CD14-positive monocyte (primary cell): ENCODE measurements at regions not wholly inside any gene's neighbourhood (a gene's known extent, or its start where the extent isn't known, plus 50 kb on each side); places are given as distances from the start of the nearest gene placed in this dataset.

ENCODE experiments used
- DNase-seq, 3 donors: peaks; one replicate each; pipeline ENCODE4 v3.0.0-alpha.2; 2011 to 2022
- H2AFZ ChIP-seq: 2 replicates; pipeline ENCODE4 v1.6.0; 2012; ENCODE audit warnings: mild to moderate bottlenecking, low read depth, low read length, inconsistent platforms; ENCODE audit not compliant: insufficient read depth, poor library complexity, severe bottlenecking
- H3K27ac ChIP-seq, 2 donors: 1 replicate in 1 of 2; 2 replicates in 1 of 2; pipeline ENCODE4 v1.5.1; 2012 to 2013; ENCODE audit warnings: low read length in 2 of 2, control low read depth in 1 of 2, inconsistent platforms in 1 of 2, low read depth in 1 of 2, mild to moderate bottlenecking in 1 of 2
- H3K27me3 ChIP-seq, 2 donors: one replicate each; pipeline versions ENCODE4 v1.6.0 to v1.6.1; 2011 to 2013; ENCODE audit warnings: low read length in 2 of 2; ENCODE audit not compliant: control insufficient read depth in 2 of 2, insufficient read depth in 2 of 2
- H3K36me3 ChIP-seq, 2 donors: replicated peaks in 1 of 2; 1 replicate in 1 of 2; 2 replicates in 1 of 2; pipeline versions ENCODE4 v1.5.1 to v1.6.1; 2012 to 2013; ENCODE audit warnings: low read length in 2 of 2, control low read depth in 1 of 2, inconsistent platforms in 1 of 2, mild to moderate bottlenecking in 1 of 2; ENCODE audit not compliant: insufficient read depth in 2 of 2, control insufficient read depth in 1 of 2
- H3K4me1 ChIP-seq, 2 donors: 1 replicate in 1 of 2; 2 replicates in 1 of 2; pipeline versions ENCODE4 v1.5.1 to v1.6.1; 2012 to 2013; ENCODE audit warnings: low read length in 2 of 2, control low read depth in 1 of 2, inconsistent platforms in 1 of 2, mild to moderate bottlenecking in 1 of 2, moderate library complexity in 1 of 2; ENCODE audit not compliant: insufficient read depth in 2 of 2, control insufficient read depth in 1 of 2
- H3K4me2 ChIP-seq: replicated peaks from 2 replicates; pipeline ENCODE3; 2012; ENCODE audit warnings: low read length, moderate library complexity, mild to moderate bottlenecking; ENCODE audit not compliant: poor library complexity, severe bottlenecking; ENCODE audit errors: extremely low read depth
- H3K4me3 ChIP-seq, 3 experiments: fragments of 200-600 bp in 1 of 3; sonication (generic) in 1 of 3; replicated peaks in 1 of 3; 1 replicate in 2 of 3; 2 replicates in 1 of 3; pipeline ENCODE4 v1.5.1; 2011 to 2013; ENCODE audit warnings: low read length in 3 of 3, mild to moderate bottlenecking in 3 of 3, control low read depth in 2 of 3, low read depth in 2 of 3, inconsistent platforms in 1 of 3, moderate library complexity in 1 of 3
- H3K79me2 ChIP-seq: 2 replicates; pipeline ENCODE4 v1.6.0; 2012; ENCODE audit warnings: mild to moderate bottlenecking, control low read depth, inconsistent platforms, low read length, moderate library complexity; ENCODE audit not compliant: insufficient read depth
- H3K9ac ChIP-seq: 2 replicates; pipeline ENCODE4 v1.6.0; 2017; ENCODE audit warnings: low read length, mild to moderate bottlenecking; ENCODE audit not compliant: insufficient read depth, poor library complexity, severe bottlenecking
- H3K9me3 ChIP-seq, 2 donors: replicated peaks in 1 of 2; 1 replicate in 1 of 2; 2 replicates in 1 of 2; pipeline versions ENCODE4 v1.5.1 to v1.6.1; 2012 to 2013; ENCODE audit warnings: low read length in 2 of 2, control low read depth in 1 of 2; ENCODE audit not compliant: control insufficient read depth in 1 of 2, insufficient read depth in 1 of 2
- H4K20me1 ChIP-seq: 2 replicates; pipeline ENCODE4 v1.6.0; 2012; ENCODE audit warnings: mild to moderate bottlenecking, low read length, control low read depth, moderate library complexity; ENCODE audit not compliant: insufficient read depth
- H3K27ac Mint-ChIP-seq, 7 donors: one replicate each; pipeline ENCODE4 v1.8.0; 2020; ENCODE audit warnings: mild to moderate bottlenecking in 7 of 7, mixed read lengths in 7 of 7, moderate library complexity in 6 of 7, inconsistent platforms in 2 of 7
- H3K27me3 Mint-ChIP-seq, 3 donors: one replicate each; pipeline ENCODE4 v1.8.0; 2021 to 2022; ENCODE audit warnings: low read depth in 3 of 3, mild to moderate bottlenecking in 3 of 3, mixed read lengths in 3 of 3, moderate library complexity in 3 of 3, inconsistent platforms in 1 of 3
- H3K36me3 Mint-ChIP-seq, 2 donors: one replicate each; pipeline ENCODE4 v1.8.0; 2020; ENCODE audit warnings: mixed read lengths in 2 of 2, inconsistent platforms in 1 of 2, mild to moderate bottlenecking in 1 of 2
- H3K4me1 Mint-ChIP-seq: one replicate; pipeline ENCODE4 v1.8.0; 2020; ENCODE audit warnings: mild to moderate bottlenecking, mixed read lengths
- H3K4me3 Mint-ChIP-seq, 2 donors: one replicate each; pipeline ENCODE4 v1.8.0; 2020; ENCODE audit warnings: mild to moderate bottlenecking in 2 of 2, mixed read lengths in 2 of 2, moderate library complexity in 1 of 2
- H3K9me3 Mint-ChIP-seq, 7 donors: one replicate each; pipeline ENCODE4 v1.8.0; 2020 to 2022; ENCODE audit warnings: mixed read lengths in 7 of 7, mild to moderate bottlenecking in 6 of 7, moderate library complexity in 6 of 7, inconsistent platforms in 2 of 7
- CTCF ChIP-seq: fragments of 200-600 bp; IDR thresholded peaks from one replicate; pipeline ENCODE4 v1.8.0; 2022; ENCODE audit warnings: antibody characterized with exemption, mild to moderate bottlenecking
- WGBS: methylation state at CpG from one replicate; pipeline ENCODE4 v1.1.5; 2013; ENCODE audit warnings: missing lambda C conversion rate; ENCODE audit not compliant: insufficient coverage; 5-methylcytosine and 5-hydroxymethylcytosine counted together
- intact Hi-C, 2 donors: fragments of 100-400 bp; cut with micrococcal nuclease; formaldehyde crosslinking; loops; one replicate each; pipeline versions ENCODE4 v1.15.0 to v1.15.1; 2023

DNA sequence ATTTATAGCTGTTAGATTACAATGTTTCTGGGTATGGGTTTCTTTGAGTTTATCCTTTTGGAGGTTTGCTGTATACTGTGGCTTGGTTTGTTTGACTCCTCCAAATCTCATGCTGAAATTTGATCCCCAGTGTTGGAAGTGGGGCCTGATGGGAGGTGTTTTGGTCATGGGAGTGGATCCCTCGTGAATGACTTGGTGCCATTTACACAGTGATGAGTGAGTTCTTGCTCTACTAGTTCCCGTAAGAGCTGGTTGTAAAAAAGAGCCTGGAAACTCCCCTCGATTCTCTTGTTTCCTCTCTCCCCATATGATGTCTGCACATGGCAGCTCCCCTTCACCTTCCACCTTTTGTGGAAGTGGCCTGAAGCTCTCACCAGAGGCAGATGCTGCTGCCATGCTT lies 324.1 kb downstream of the C7orf25 start:
- no peak for TF ChIP-seq CTCF
- Mint-ChIP-seq H3K9me3 (peaks cover 17 to 38% (median 25%) of the 10 kb centered on the region in 7 donors), H3K4me1 (no peaks in the 10 kb centered on the region), H3K4me3 (no peak overlapping the region), H3K27me3 (peaks cover 0 to 1% (median 0%) of the 10 kb centered on the region in 3 donors), H3K27ac (no peak overlapping the region), H3K36me3 (no peaks in the 10 kb centered on the region)
- no peak for DNase-seq
- Histone ChIP-seq H3K9me3 (peaks cover 0 to 16% of the 10 kb centered on the region in 2 donors), H3K36me3 (no peaks in the 10 kb centered on the region), H3K27ac (no peak overlapping the region), H4K20me1 (no peaks in the 10 kb centered on the region), H3K4me1 (no peaks in the 10 kb centered on the region), H3K27me3 (no peaks in the 10 kb centered on the region), H3K4me3 (no peak overlapping the region), H3K79me2 (no peaks in the 10 kb centered on the region), H3K9ac (no peak overlapping the region), H3K4me2 (no peak overlapping the region), H2AFZ (no peak overlapping the region)
- intact Hi-C loops, result no loop called here
- WGBS, result no CpG with 5 or more reads among the region's 3 CpGs

DNA sequence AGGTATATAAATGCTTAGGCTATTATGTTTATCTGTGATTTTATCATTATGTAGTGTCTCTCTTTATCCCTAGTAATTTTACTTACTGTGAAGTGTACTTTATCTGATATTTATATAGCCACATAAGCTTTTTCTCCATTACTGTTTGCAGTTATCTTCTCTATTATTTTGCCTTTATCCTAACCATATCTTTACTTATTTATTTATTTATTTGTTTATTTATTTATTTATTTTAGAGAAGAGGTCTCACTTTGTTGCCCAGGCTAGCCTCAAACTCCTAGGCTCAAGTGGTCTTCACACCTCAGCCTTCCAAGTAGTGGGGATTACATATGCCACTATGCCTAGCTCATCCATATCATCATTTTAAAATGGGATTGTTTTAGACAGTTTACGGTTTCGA lies 331.8 kb downstream of the C7orf25 start:
- no CpG with 5 or more reads among the region's 2 CpGs for WGBS
- peaks cover 0 to 11% of the 10 kb centered on the region in 2 donors for H3K9me3 ChIP-seq
- no peak for TF ChIP-seq CTCF
- no peak overlapping the region for H3K4me2 ChIP-seq
- no peaks in the 10 kb centered on the region for H3K4me1 ChIP-seq
- DNase-seq, result no peak
- Mint-ChIP-seq H3K9me3 (peaks cover 2 to 21% (median 13%) of the 10 kb centered on the region in 7 donors), H3K27me3 (peaks cover 0 to 2% (median 0%) of the 10 kb centered on the region in 3 donors), H3K27ac (no peak overlapping the region), H3K36me3 (no peaks in the 10 kb centered on the region), H3K4me3 (no peak overlapping the region), H3K4me1 (no peaks in the 10 kb centered on the region)
- intact Hi-C loops, result no loop called here
- no peak overlapping the region for H3K9ac ChIP-seq
- H2AFZ ChIP-seq, result no peak overlapping the region
- no peaks in the 10 kb centered on the region for H4K20me1 ChIP-seq
- H3K27ac ChIP-seq, result no peak overlapping the region
- H3K79me2 ChIP-seq, result no peaks in the 10 kb centered on the region
- H3K4me3 ChIP-seq, result no peak overlapping the region
- H3K27me3 ChIP-seq, result no peaks in the 10 kb centered on the region
- no peaks in the 10 kb centered on the region for H3K36me3 ChIP-seq
